Progenitor cell of endocrine pancreas (in vitro differentiated cells): ENCODE measurements at regions not wholly inside any gene's neighbourhood (a gene's known extent, or its start where the extent isn't known, plus 50 kb on each side); places are given as distances from the start of the nearest gene placed in this dataset.

Experiments
- DNase-seq: peaks from one replicate; pipeline ENCODE4 v3.0.0; 2021; ENCODE audit warnings: low spot score; ENCODE audit not compliant: unreplicated experiment
- H3K27ac Mint-ChIP-seq: 2 replicates; pipeline ENCODE4 v1.8.0; 2021; ENCODE audit warnings: mild to moderate bottlenecking, moderate library complexity, mixed read lengths
- H3K27me3 Mint-ChIP-seq: 2 replicates; pipeline ENCODE4 v1.8.0; 2021; ENCODE audit warnings: mixed read lengths
- H3K36me3 Mint-ChIP-seq: 2 replicates; pipeline ENCODE4 v1.8.0; 2022; ENCODE audit warnings: mixed read lengths; ENCODE audit not compliant: insufficient read depth
- H3K4me1 Mint-ChIP-seq: 2 replicates; pipeline ENCODE4 v1.8.0; 2021; ENCODE audit warnings: low read depth, mixed read lengths
- H3K4me3 Mint-ChIP-seq: 2 replicates; pipeline ENCODE4 v1.8.0; 2021; ENCODE audit warnings: low read depth, mild to moderate bottlenecking, moderate library complexity, mixed read lengths
- H3K9me3 Mint-ChIP-seq: 2 replicates; pipeline ENCODE4 v1.8.0; 2021; ENCODE audit warnings: low read depth, mixed read lengths
- TF ChIP-seq, protein P1 (sequence below): fragments of 200-600 bp; sonication (generic); IDR thresholded peaks from one replicate; pipeline ENCODE4 v1.5.0; 2021; ENCODE audit warnings: antibody characterized with exemption, mild to moderate bottlenecking; ENCODE audit not compliant: unreplicated experiment

DNA sequence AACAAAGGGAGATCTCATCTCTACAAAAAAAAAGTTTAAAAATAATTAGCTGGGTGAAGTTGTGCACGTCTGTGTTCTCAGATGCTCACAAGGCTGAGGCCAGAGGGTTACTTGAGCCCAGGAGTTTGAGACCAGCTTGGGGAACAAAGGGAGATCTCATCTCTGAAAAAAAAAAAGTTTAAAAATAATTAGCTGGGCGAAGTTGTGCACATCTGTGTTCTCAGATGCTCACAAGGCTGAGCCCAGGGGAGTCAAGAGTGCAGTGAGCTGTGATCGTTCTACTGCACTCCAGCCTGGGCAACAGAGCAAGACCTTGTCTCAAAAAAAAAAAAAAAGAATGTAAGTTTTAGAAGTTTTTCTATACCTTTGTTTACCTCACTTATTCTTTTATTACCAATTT, 127.3 kb downstream of the FGF9 start:
- TF ChIP-seq, protein P1, sequence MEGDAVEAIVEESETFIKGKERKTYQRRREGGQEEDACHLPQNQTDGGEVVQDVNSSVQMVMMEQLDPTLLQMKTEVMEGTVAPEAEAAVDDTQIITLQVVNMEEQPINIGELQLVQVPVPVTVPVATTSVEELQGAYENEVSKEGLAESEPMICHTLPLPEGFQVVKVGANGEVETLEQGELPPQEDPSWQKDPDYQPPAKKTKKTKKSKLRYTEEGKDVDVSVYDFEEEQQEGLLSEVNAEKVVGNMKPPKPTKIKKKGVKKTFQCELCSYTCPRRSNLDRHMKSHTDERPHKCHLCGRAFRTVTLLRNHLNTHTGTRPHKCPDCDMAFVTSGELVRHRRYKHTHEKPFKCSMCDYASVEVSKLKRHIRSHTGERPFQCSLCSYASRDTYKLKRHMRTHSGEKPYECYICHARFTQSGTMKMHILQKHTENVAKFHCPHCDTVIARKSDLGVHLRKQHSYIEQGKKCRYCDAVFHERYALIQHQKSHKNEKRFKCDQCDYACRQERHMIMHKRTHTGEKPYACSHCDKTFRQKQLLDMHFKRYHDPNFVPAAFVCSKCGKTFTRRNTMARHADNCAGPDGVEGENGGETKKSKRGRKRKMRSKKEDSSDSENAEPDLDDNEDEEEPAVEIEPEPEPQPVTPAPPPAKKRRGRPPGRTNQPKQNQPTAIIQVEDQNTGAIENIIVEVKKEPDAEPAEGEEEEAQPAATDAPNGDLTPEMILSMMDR, result no peak
- no peaks in the 10 kb centered on the region for H3K9me3 Mint-ChIP-seq
- no peak for DNase-seq
- no peaks in the 10 kb centered on the region for H3K36me3 Mint-ChIP-seq
- no peaks in the 10 kb centered on the region for H3K27me3 Mint-ChIP-seq
- H3K4me1 Mint-ChIP-seq, result no peaks in the 10 kb centered on the region
- no peak overlapping the region for H3K27ac Mint-ChIP-seq
- no peak overlapping the region for H3K4me3 Mint-ChIP-seq

DNA sequence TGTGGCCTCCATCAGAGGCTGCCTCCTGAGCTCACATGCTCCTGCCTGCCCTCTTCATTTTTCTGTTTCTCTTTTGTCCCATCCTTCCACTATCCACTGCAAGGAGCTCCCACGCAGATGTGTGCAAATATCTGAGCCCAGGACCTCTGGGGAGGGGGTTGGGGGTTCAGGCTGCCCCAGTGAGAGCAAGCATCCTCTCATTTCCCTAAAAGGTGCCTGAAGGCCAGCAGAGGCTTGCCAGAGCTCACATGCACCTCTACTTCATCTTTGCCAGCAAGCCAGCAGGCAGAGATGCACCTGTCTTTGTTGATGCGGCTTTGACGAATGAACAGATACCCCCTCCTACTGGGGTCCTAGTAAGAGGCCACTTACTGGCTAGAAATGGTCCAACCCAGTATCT, 128.8 kb downstream of the FGF9 start:
- no peaks in the 10 kb centered on the region for H3K9me3 Mint-ChIP-seq
- no peak for DNase-seq
- no peaks in the 10 kb centered on the region for H3K36me3 Mint-ChIP-seq
- H3K27me3 Mint-ChIP-seq, result no peaks in the 10 kb centered on the region
- H3K4me3 Mint-ChIP-seq, result no peak overlapping the region
- no peaks in the 10 kb centered on the region for H3K4me1 Mint-ChIP-seq
- H3K27ac Mint-ChIP-seq, result peak overlapping the region; percentile 87
- TF ChIP-seq, protein P1, result no peak

DNA sequence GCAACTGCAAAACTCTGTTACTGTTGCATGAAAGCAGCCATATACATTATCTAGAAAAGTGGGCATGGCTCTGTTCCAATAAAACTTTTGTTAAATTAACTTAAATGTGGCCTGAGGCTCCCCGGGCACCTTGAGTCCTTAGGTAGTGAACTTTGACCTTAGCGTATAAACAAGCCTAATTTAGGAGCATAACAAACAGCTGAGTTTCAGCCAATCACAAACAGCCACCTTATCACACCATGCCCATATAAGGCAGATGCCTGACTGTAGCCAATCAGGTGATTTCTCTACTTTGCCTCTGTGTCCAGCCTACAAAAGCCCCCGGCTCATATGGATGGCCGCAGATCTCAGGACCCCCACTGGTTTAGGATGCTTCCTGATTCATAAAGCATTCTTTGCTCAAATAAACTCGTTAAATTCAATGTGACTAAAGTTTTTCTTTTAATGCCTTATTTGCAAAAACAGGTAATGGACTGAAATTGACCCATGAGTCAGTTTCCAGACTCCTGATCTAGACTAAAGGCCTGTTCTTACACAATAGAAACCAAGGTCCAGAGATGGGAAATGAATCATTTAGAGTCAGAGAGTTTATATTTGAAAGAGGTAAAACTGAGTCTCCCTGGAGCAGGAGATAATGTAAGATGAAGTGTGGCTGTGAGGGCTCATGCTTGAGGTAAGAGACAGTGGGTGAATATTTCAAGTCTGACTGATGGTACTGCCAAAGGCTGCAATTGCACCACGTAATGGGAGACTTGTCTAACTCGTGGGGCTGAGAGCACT, 130.2 kb downstream of the FGF9 start:
- TF ChIP-seq, protein P1, result no peak
- H3K9me3 Mint-ChIP-seq, result no peaks in the 10 kb centered on the region
- H3K27me3 Mint-ChIP-seq, result no peaks in the 10 kb centered on the region
- no peak overlapping the region for H3K4me3 Mint-ChIP-seq
- no peak for DNase-seq
- no peaks in the 10 kb centered on the region for H3K36me3 Mint-ChIP-seq
- no peaks in the 10 kb centered on the region for H3K4me1 Mint-ChIP-seq
- H3K27ac Mint-ChIP-seq, result no peak overlapping the region

DNA sequence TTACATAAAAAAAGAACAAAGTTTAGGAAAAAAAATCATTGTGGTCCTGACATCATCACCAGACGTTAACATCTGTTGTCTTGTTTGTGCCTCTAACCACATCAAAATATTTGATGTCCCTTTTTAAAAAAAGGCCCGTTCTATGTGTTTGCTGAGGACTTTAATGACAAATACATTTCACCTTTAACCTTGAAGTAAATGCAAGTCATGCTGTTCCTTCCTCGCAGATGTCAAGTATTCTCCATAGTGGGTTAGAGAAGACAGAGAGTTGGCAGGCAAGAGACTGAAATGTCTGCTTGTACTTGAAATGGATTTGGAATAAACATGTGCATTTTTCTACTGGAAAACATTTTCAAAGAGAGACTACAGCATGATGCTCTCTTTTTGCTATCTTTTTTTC, 134.9 kb downstream of the FGF9 start:
- no peaks in the 10 kb centered on the region for H3K4me1 Mint-ChIP-seq
- TF ChIP-seq, protein P1, result no peak
- H3K9me3 Mint-ChIP-seq, result peaks cover 7% of the 10 kb centered on the region
- H3K4me3 Mint-ChIP-seq, result no peak overlapping the region
- no peaks in the 10 kb centered on the region for H3K36me3 Mint-ChIP-seq
- no peak overlapping the region for H3K27ac Mint-ChIP-seq
- DNase-seq, result no peak
- peaks cover 3% of the 10 kb centered on the region for H3K27me3 Mint-ChIP-seq

DNA sequence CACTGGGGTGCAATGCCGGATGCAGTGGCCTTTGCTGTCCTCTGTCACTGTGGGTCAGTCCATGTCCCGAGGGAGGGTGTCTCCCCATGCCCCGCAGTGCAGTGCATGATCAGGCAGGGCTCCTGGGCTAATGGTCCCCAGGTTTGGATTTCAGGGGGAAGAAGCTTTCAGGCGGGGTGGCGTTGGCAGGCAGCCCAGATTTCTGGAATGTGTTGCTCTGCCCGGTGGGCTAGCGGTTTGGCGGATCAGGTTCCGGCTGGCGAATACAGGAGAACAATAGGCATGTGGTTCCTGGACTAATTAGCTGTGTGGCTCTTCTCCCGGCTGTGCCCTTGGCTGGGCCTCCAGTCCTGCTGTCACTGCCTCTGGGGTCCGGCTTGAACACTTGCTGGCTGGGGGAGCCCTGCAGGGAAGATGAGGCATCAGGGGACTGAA, 141.3 kb downstream of the FGF9 start:
- Mint-ChIP-seq H3K4me3 (no peak overlapping the region), H3K27me3 (peaks cover 8% of the 10 kb centered on the region), H3K27ac (no peak overlapping the region), H3K4me1 (peaks cover 9% of the 10 kb centered on the region), H3K9me3 (peaks cover 8% of the 10 kb centered on the region), H3K36me3 (no peaks in the 10 kb centered on the region)
- DNase-seq, result no peak
- TF ChIP-seq, protein P1, result no peak
